ENCODE measurements at regions not wholly inside any gene's neighbourhood (a gene's known extent, or its start where the extent isn't known, plus 50 kb on each side); places are given as distances from the start of the nearest gene placed in this dataset.

DNA sequence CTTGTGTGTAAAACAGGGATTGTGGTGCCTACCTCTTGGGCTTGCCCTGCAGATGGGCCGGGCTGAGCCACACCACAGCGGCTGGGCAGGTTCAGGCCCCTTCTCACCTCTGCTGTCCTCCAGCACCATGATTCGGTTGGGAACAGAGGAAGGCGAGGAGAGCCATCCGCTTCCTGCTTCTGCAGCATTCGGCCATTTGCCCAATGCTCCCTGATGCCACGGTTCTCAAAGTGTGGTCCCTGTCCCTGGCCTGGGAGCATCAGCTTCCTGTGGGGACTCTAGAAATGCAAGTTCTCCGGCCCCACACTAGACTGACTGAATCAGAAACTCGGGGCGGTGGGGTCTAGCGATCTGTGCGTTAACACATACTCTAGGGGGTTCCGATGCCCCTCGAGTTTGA is 65.1 kb downstream of the RRM2 start:
- no peak for DNase-seq (ENCODE audit: low spot score in 2 of 2)
- no peaks in the 10 kb centered on the region for H3K36me3 ChIP-seq
- H3K9me3 ChIP-seq = no peaks in the 10 kb centered on the region
- H3K27me3 ChIP-seq = no peaks in the 10 kb centered on the region
- TF ChIP-seq EP300 (IDR thresholded peaks at IDR 0.05) (no peak), POLR2AphosphoS5 (IDR thresholded peaks at IDR 0.05) (no peak), POLR2A (IDR thresholded peaks at IDR 0.05) (no peak)
- TF ChIP-seq, protein P1, sequence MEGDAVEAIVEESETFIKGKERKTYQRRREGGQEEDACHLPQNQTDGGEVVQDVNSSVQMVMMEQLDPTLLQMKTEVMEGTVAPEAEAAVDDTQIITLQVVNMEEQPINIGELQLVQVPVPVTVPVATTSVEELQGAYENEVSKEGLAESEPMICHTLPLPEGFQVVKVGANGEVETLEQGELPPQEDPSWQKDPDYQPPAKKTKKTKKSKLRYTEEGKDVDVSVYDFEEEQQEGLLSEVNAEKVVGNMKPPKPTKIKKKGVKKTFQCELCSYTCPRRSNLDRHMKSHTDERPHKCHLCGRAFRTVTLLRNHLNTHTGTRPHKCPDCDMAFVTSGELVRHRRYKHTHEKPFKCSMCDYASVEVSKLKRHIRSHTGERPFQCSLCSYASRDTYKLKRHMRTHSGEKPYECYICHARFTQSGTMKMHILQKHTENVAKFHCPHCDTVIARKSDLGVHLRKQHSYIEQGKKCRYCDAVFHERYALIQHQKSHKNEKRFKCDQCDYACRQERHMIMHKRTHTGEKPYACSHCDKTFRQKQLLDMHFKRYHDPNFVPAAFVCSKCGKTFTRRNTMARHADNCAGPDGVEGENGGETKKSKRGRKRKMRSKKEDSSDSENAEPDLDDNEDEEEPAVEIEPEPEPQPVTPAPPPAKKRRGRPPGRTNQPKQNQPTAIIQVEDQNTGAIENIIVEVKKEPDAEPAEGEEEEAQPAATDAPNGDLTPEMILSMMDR (IDR thresholded peaks at IDR 0.05) = no peak
- WGBS = 72% methylated on average over 5 of the region's 14 CpGs
- H3K4me1 ChIP-seq = no peaks in the 10 kb centered on the region
- H3K4me3 ChIP-seq = no peak overlapping the region
- no peak overlapping the region for H3K27ac ChIP-seq

DNA sequence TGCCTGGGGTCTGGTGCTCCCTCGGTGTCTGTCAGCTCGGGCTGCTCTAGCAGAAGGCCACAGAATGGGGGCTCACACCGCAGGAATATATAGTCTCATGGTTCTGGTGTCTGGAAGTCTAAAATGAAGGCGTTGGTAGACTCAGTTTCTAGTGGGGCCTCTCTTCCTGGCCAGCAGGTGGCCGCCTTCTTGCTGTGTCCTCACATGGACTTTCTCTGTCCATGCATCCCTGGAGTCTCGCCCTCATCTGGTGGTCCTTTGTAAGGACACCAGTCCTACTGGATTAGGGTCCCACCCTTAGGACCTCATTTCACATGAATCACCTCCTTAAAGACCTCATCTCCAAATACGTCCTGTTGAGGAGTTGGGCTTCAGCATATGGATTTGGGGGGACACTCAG is 65.7 kb downstream of the RRM2 start:
- no peaks in the 10 kb centered on the region for H3K4me1 ChIP-seq
- no peak overlapping the region for H3K27ac ChIP-seq
- H3K4me3 ChIP-seq = no peak overlapping the region
- no peak for DNase-seq (ENCODE audit: low spot score in 2 of 2)
- no peaks in the 10 kb centered on the region for H3K27me3 ChIP-seq
- no peaks in the 10 kb centered on the region for H3K9me3 ChIP-seq
- no peaks in the 10 kb centered on the region for H3K36me3 ChIP-seq
- TF ChIP-seq, protein P1 (IDR thresholded peaks at IDR 0.05) = no peak
- no peak for TF ChIP-seq POLR2AphosphoS5 (IDR thresholded peaks at IDR 0.05)
- TF ChIP-seq EP300 (IDR thresholded peaks at IDR 0.05) = no peak
- no peak for TF ChIP-seq POLR2A (IDR thresholded peaks at IDR 0.05)
- WGBS = 92% methylated on average over 6 of the region's 7 CpGs

DNA sequence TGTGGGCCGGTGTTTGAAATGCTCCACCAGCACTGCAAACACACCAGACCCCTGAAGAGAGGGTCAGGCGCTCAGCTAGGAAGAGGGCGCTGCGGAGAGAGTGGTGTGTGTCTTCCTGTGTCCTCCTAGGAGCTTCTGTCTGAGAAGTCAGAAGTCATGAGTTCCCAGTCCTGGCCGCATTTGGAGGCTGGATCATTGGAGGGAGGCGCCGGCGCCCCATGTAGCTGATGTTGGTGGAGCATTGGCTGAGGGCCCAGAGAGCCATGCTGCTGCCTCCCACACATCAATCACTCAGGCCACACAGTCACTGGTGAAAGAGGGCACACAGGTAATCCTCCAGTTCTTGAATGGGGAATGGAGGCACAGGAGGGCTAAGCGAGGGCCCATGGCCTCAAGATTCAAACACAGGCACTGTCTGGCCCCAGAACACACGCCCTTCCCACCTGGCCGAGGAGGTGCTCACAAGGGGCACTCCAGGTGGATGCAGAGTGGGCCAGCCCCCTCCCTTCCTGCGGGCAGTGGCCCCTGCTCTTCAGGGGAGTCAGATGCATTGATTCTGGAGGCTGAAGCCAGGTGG is 66.3 kb downstream of the RRM2 start:
- no peaks in the 10 kb centered on the region for H3K27me3 ChIP-seq
- 94% methylated on average over 12 of the region's 12 CpGs for WGBS
- TF ChIP-seq EP300 (IDR thresholded peaks at IDR 0.05) (no peak), POLR2A (IDR thresholded peaks at IDR 0.05) (no peak), POLR2AphosphoS5 (IDR thresholded peaks at IDR 0.05) (no peak)
- TF ChIP-seq, protein P1 (IDR thresholded peaks at IDR 0.05) = no peak
- no peak overlapping the region for H3K27ac ChIP-seq
- H3K36me3 ChIP-seq = no peaks in the 10 kb centered on the region
- no peak overlapping the region for H3K4me3 ChIP-seq
- no peak for DNase-seq (ENCODE audit: low spot score in 2 of 2)
- no peaks in the 10 kb centered on the region for H3K4me1 ChIP-seq
- H3K9me3 ChIP-seq = no peaks in the 10 kb centered on the region

DNA sequence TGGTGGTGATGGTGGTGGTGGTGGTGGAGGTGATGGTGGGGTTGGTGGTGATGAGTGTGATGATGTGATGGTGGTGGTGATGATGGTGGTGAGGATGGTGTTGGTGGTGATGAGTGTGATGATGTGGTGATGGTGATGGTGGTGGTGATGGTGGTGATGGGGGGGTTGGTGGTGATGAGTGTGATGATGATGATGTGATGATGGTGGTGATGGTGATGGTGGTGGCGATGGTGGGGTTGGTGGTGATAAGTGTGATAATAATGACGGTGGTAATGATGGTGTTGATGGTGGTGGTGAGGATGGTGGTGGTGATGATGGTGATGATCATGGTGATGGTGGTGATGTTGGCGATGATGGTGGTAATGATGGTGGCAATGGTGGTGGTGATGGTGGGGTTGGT is 67.7 kb downstream of the RRM2 start:
- Histone ChIP-seq H3K4me1 (no peaks in the 10 kb centered on the region), H3K27ac (no peak overlapping the region), H3K4me3 (no peak overlapping the region), H3K36me3 (no peaks in the 10 kb centered on the region), H3K9me3 (no peaks in the 10 kb centered on the region), H3K27me3 (no peaks in the 10 kb centered on the region)
- 97% methylated on average over 3 of the region's 3 CpGs for WGBS
- TF ChIP-seq EP300 (IDR thresholded peaks at IDR 0.05) (no peak), POLR2A (IDR thresholded peaks at IDR 0.05) (no peak), POLR2AphosphoS5 (IDR thresholded peaks at IDR 0.05) (no peak)
- TF ChIP-seq, protein P1 (IDR thresholded peaks at IDR 0.05) = no peak
- no peak for DNase-seq (ENCODE audit: low spot score in 2 of 2)

DNA sequence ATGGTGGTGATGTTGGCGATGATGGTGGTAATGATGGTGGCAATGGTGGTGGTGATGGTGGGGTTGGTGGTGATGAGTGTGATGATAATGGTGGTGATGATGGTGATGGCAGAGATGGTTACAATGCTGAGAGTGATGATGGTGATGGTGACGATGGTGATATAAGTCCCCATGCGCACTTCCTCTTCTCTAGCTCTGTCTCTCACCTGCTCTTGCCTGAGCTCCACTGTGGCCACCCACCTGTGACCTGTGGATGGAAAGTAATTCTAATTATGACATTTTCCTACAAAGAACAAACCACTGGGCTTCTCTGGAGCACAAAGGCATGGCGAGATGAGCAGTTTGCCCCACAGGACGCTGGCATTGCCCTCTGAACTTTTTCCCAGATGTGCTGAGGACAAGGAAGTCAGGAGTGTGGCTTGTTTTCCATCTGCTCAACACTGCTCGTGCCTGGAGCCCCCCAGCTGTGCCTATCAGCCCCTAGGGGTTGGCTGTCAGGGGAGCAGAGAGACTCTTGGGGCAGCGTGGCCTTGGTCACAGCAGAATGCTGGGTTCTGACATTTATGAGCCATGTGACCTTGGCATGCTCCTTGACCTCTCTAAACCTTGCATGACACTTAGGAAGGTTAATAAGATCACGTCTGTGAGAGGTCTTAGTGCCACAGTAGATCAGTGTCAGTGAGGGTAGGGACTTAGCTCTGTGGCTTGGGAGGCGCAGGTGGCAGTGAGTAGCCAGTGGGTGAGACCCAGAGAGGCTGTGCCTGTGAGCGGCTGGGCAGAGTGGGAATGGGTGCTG is 68.4 kb downstream of the RRM2 start:
- Histone ChIP-seq H3K4me1 (no peaks in the 10 kb centered on the region), H3K27me3 (no peaks in the 10 kb centered on the region), H3K4me3 (no peak overlapping the region), H3K9me3 (no peaks in the 10 kb centered on the region), H3K36me3 (no peaks in the 10 kb centered on the region), H3K27ac (no peak overlapping the region)
- no peak for DNase-seq (ENCODE audit: low spot score in 2 of 2)
- 95% methylated on average over 9 of the region's 10 CpGs for WGBS
- no peak for TF ChIP-seq POLR2A (IDR thresholded peaks at IDR 0.05)
- TF ChIP-seq POLR2AphosphoS5 (IDR thresholded peaks at IDR 0.05) = no peak
- no peak for TF ChIP-seq EP300 (IDR thresholded peaks at IDR 0.05)
- TF ChIP-seq, protein P1 (IDR thresholded peaks at IDR 0.05) = no peak
